AG09319 (cell line): ENCODE measurements at regions not wholly inside any gene's neighbourhood (a gene's known extent, or its start where the extent isn't known, plus 50 kb on each side); places are given as distances from the start of the nearest gene placed in this dataset.

Source experiments
- DNase-seq: peaks from one replicate; pipeline ENCODE4 v3.0.0-alpha.2; 2010; ENCODE audit warnings: low read depth; ENCODE audit errors: extremely low read depth
- CTCF ChIP-seq: IDR thresholded peaks from 2 replicates; pipeline ENCODE4 v1.5.1; 2011; ENCODE audit warnings: low read depth, mild to moderate bottlenecking, inconsistent platforms, low read length, moderate library complexity

DNA sequence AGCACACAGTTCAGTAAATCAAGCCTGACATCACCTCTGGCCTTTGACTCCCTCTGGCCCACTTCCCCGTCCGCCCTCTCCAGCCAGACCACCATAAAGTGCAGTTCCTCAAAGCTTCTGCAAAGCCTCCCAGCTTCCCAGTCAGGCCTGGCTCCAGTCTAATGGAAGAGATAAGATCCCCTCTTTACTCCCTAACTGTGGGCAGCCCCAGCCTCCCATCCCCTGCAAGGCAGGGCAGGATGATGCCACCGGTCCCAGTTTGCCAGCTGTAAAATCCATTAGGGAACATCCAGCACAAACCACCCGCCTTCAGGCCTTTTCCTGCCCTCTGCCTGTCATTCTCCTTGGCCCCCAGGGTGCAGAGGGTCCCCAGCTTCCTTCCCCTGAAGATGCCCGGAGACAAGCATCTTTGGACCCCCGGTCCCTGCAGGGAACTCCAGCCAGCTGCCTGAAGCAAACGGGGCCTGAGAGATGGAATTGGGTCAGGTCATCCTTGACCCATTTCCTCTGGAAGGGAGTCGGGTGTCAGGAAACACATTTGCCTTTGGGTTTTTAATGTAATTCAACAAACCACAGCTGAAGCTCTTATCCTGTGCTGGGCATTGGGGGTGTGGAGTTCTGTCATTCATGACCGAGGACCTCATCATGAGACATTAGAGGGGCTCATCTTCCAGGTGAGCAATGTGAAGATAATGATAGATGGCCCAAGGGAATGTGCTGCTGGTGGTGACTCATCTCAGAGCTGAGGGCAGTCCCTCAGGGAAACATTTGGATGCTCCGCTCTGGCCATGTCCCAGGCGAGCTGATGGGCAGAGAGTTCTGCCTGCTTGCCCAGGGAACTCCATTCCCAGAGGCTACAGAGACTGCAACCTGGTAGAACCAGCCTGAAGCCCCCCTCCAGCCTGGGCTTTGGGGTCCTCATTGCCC lies 93.8 kb upstream of the CLMN start:
- no peak for TF ChIP-seq CTCF
- no peak for DNase-seq

- no peak for DNase-seq
These were observed 91.1 kb upstream of the CLMN start for GRCh38 chr14:95410838-95411237.

GRCh38 chr14:95409477-95410272 lies 90.0 kb upstream of the CLMN start:
- no peak for DNase-seq
- TF ChIP-seq CTCF = no peak

More at GRCh38 chr14:95410838-95411237, 91.1 kb upstream of the CLMN start:
- no peak for TF ChIP-seq CTCF

GRCh38 chr14:95408731-95409476 lies 89.2 kb upstream of the CLMN start:
- no peak for DNase-seq
- TF ChIP-seq CTCF = no peak

DNA sequence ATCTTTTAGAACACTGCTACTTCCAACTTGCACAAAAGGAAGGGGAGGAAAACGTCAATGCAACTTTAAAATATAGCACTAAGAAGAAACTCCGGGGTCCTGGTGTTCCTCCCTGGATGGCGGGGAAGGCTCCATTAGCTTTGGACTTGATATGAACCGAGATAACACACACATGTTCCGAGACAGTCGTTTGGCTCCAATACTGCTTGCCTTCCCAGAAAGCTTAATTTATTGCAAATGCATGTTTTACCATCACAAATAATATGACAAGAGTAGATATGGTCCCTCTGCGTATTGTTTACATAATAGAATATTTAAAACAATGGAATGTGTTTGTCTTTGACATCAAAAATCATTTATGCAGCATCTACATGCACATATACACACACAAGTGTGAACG lies 87.6 kb upstream of the CLMN start:
- no peak for DNase-seq
- no peak for TF ChIP-seq CTCF

DNA sequence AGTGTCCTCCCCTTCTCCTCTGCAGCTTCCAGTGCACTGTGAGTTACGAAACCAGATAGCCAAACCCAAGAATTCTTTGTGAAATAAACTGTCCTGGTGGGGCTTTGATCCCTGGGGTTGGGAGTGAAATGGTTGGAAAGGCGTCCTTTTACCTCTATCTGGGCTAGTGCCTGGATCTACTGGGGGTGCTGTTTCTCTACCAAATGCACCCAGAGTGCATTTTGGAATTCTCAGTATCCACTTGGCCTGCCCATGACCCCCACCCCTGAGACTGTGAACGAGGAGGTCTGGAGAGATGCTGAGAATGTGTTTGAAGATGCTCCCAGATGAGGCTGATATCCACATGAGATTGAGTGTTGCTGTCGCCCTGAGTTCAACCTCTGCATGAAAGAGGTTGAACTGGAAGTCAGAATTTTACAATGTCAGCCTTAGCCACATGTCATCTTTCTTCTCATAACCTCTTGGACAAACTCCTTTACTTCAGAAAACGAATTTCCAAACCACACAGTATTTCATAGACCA lies 87.1 kb upstream of the CLMN start:
- TF ChIP-seq CTCF = no peak
- no peak for DNase-seq
